GM23248 (cell line): ENCODE measurements at regions not wholly inside any gene's neighbourhood (a gene's known extent, or its start where the extent isn't known, plus 50 kb on each side); places are given as distances from the start of the nearest gene placed in this dataset.

ENCODE experiments used
- DNase-seq: peaks from one replicate; pipeline ENCODE4 v3.0.0-alpha.2; 2015
- H2AFZ ChIP-seq: fragments of 200-600 bp; sonication (generic); 2 replicates; pipeline ENCODE4 v1.6.1; 2016; ENCODE audit warnings: antibody characterized with exemption
- H3F3A ChIP-seq: fragments of 200-600 bp; sonication (generic); 2 replicates; pipeline ENCODE4 v1.6.1; 2016; ENCODE audit warnings: mild to moderate bottlenecking, antibody characterized with exemption, mixed run types; ENCODE audit not compliant: insufficient read depth
- H3K27ac ChIP-seq: fragments of 200-600 bp; sonication (generic); 2 replicates; pipeline ENCODE4 v1.5.1; 2016; ENCODE audit warnings: mild to moderate bottlenecking
- H3K27me3 ChIP-seq: fragments of 200-600 bp; sonication (generic); replicated peaks from 2 replicates; pipeline ENCODE4 v1.6.1; 2016; ENCODE audit warnings: mild to moderate bottlenecking; ENCODE audit not compliant: insufficient read depth
- H3K36me3 ChIP-seq: fragments of 200-600 bp; sonication (generic); 2 replicates; pipeline ENCODE4 v1.6.1; 2016; ENCODE audit warnings: low read depth, mild to moderate bottlenecking
- H3K4me1 ChIP-seq: fragments of 200-600 bp; sonication (generic); 2 replicates; pipeline ENCODE4 v1.6.1; 2016; ENCODE audit warnings: mild to moderate bottlenecking; ENCODE audit not compliant: insufficient read depth
- H3K4me2 ChIP-seq: fragments of 200-600 bp; sonication (generic); one replicate; pipeline ENCODE4 v1.6.1; 2016; ENCODE audit warnings: mild to moderate bottlenecking; ENCODE audit not compliant: unreplicated experiment
- H3K4me3 ChIP-seq: fragments of 200-600 bp; sonication (generic); 2 replicates; pipeline ENCODE4 v1.5.1; 2016; ENCODE audit warnings: mild to moderate bottlenecking
- H3K79me2 ChIP-seq: fragments of 200-600 bp; sonication (generic); 2 replicates; pipeline ENCODE4 v1.6.1; 2016; ENCODE audit warnings: mild to moderate bottlenecking; ENCODE audit not compliant: insufficient read depth
- H3K9ac ChIP-seq: fragments of 200-600 bp; sonication (generic); 2 replicates; pipeline ENCODE4 v1.6.1; 2016; ENCODE audit warnings: mild to moderate bottlenecking
- H3K9me2 ChIP-seq: fragments of 200-600 bp; sonication (generic); 2 replicates; pipeline ENCODE4 v1.6.1; 2016; ENCODE audit warnings: mixed run types, mild to moderate bottlenecking, moderate library complexity; ENCODE audit not compliant: insufficient read depth
- H3K9me3 ChIP-seq: fragments of 200-600 bp; sonication (generic); one replicate; pipeline ENCODE4 v1.6.1; 2017; ENCODE audit warnings: low read depth
- H4K20me1 ChIP-seq: fragments of 200-600 bp; sonication (generic); 2 replicates; pipeline ENCODE4 v1.6.0; 2016; ENCODE audit not compliant: insufficient read depth
- EZH2 ChIP-seq: fragments of 200-600 bp; sonication (generic); IDR thresholded peaks from 2 replicates; pipeline ENCODE4 v1.6.1; 2018; ENCODE audit warnings: antibody characterized with exemption, mild to moderate bottlenecking; ENCODE audit not compliant: insufficient read depth, poor library complexity, severe bottlenecking
- EZH2phosphoT487 ChIP-seq: fragments of 200-600 bp; sonication (generic); IDR thresholded peaks from 2 replicates; pipeline ENCODE4 v1.6.1; 2018; ENCODE audit warnings: antibody characterized with exemption, moderate library complexity, mild to moderate bottlenecking, low read depth; ENCODE audit not compliant: insufficient read depth
- WGBS, 2 experiments: methylation state at CpG; one replicate each; pipeline ENCODE4 v1.1.6; 2015 to 2017; ENCODE audit warnings: low lambda C conversion rate in 2 of 2, low coverage in 1 of 2; ENCODE audit errors: missing lambda C conversion rate in 2 of 2; 5-methylcytosine and 5-hydroxymethylcytosine counted together
- in situ Hi-C: fragments of 300-500 bp; cut with MboI; formaldehyde crosslinking; loops from 2 replicates; pipeline ENCODE4 v1.15.0; 2020

- Histone ChIP-seq H3K9ac (no peak overlapping the region), H3K4me2 (no peak overlapping the region), H3K9me3 (no peaks in the 10 kb centered on the region), H3K27me3 (no peaks in the 10 kb centered on the region), H3K9me2 (no peaks in the 10 kb centered on the region), H3K4me3 (no peak overlapping the region), H2AFZ (no peak overlapping the region), H3F3A (no peaks in the 10 kb centered on the region), H3K36me3 (no peaks in the 10 kb centered on the region), H3K27ac (no peak overlapping the region), H3K4me1 (no peaks in the 10 kb centered on the region), H3K79me2 (no peaks in the 10 kb centered on the region), H4K20me1 (no peaks in the 10 kb centered on the region)
- DNase-seq = no peak
- 91 to 93% methylated on average over 3 of the region's 3 CpGs for WGBS, 2 experiments
- no peak for TF ChIP-seq EZH2phosphoT487
- TF ChIP-seq EZH2 = no peak
- in situ Hi-C loops = no loop called here
These were observed 495.5 kb downstream of the ACTL7B start for GRCh38 chr9:108360304-108360703.

GRCh38 chr9:108356806-108357205 lies 499.0 kb downstream of the ACTL7B start:
- Histone ChIP-seq H3K4me3 (no peak overlapping the region), H3F3A (no peaks in the 10 kb centered on the region), H3K9ac (no peak overlapping the region), H2AFZ (no peak overlapping the region), H3K27me3 (no peaks in the 10 kb centered on the region), H3K27ac (no peak overlapping the region), H3K36me3 (no peaks in the 10 kb centered on the region), H3K4me2 (no peak overlapping the region), H3K79me2 (no peaks in the 10 kb centered on the region), H4K20me1 (no peaks in the 10 kb centered on the region), H3K4me1 (no peaks in the 10 kb centered on the region), H3K9me2 (no peaks in the 10 kb centered on the region), H3K9me3 (no peaks in the 10 kb centered on the region)
- WGBS, 2 experiments = 90 to 95% methylated on average over 2 of the region's 2 CpGs
- TF ChIP-seq EZH2 (no peak), EZH2phosphoT487 (no peak)
- in situ Hi-C loops = no loop called here
- no peak for DNase-seq

- WGBS, 2 experiments = 79% methylated on average over 5 of the region's 5 CpGs
- no peak overlapping the region for H2AFZ ChIP-seq
- no peaks in the 10 kb centered on the region for H3F3A ChIP-seq
- H3K79me2 ChIP-seq = no peaks in the 10 kb centered on the region
- H3K27ac ChIP-seq = no peak overlapping the region
- no peaks in the 10 kb centered on the region for H3K9me2 ChIP-seq
- H3K4me2 ChIP-seq = no peak overlapping the region
- TF ChIP-seq EZH2 = no peak
- TF ChIP-seq EZH2phosphoT487 = no peak
- H3K9me3 ChIP-seq = no peaks in the 10 kb centered on the region
- DNase-seq = no peak
- no peaks in the 10 kb centered on the region for H4K20me1 ChIP-seq
- H3K9ac ChIP-seq = no peak overlapping the region
- H3K27me3 ChIP-seq = no peaks in the 10 kb centered on the region
- H3K4me3 ChIP-seq = no peak overlapping the region
- in situ Hi-C loops = no loop called here
- H3K4me1 ChIP-seq = no peaks in the 10 kb centered on the region
- no peaks in the 10 kb centered on the region for H3K36me3 ChIP-seq
These were observed 504.2 kb downstream of the ACTL7B start for GRCh38 chr9:108351571-108351970.

GRCh38 chr9:108347463-108348188 lies 508.2 kb downstream of the ACTL7B start:
- Histone ChIP-seq H3K27me3 (no peaks in the 10 kb centered on the region), H3K9me2 (no peaks in the 10 kb centered on the region), H3K9me3 (no peaks in the 10 kb centered on the region), H3K4me2 (no peak overlapping the region), H3K79me2 (no peaks in the 10 kb centered on the region), H3K4me1 (no peaks in the 10 kb centered on the region), H3K27ac (no peak overlapping the region), H3F3A (no peaks in the 10 kb centered on the region), H3K4me3 (no peak overlapping the region), H3K9ac (no peak overlapping the region), H3K36me3 (no peaks in the 10 kb centered on the region), H2AFZ (no peak overlapping the region), H4K20me1 (no peaks in the 10 kb centered on the region)
- TF ChIP-seq EZH2phosphoT487 (no peak), EZH2 (no peak)
- no peak for DNase-seq
- in situ Hi-C loops = no loop called here
- 89 to 92% methylated on average over 9 of the region's 9 CpGs for WGBS, 2 experiments
